HG03432 (cell line): ENCODE measurements at regions not wholly inside any gene's neighbourhood (a gene's known extent, or its start where the extent isn't known, plus 50 kb on each side); places are given as distances from the start of the nearest gene placed in this dataset.

ENCODE experiments used
- ATAC-seq: cut with Tn5 transposase; IDR thresholded peaks from one replicate; pipeline ENCODE4 v1.9.1; 2021; ENCODE audit warnings: mild to moderate bottlenecking, moderate library complexity; ENCODE audit not compliant: unreplicated experiment

DNA sequence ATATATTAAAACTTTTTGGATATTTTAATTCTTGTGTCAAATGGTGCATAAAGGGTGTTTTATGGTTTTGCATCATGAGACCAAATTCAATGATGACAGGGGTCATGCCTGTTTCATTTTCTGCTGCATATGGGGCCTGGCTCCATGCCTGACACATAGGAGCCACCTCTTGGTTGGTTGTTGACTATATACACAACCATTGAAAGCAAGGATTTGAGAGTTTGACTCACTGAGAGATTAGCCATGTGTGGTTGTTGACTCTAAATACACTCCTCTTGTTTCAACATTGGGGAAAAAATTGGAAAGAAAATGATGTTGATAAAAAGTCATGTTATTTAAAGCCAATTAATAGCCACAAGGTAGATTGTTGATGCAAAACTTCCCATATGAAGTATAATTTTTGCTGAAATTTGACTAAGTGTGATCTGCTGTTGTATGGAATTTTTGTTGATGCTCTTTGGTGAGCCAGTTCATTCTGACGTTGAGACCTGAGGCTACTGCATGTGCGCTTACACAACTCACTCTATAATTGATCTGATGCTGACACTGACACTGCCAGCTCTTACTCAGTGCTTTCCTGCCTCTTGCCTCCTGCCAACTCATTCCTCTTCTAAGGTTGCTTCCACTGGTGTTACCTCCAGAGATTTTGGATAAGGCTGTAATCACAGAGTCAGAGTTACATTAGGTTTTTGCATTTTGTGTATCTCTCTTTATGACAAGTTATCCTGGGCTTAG is 446.2 kb upstream of the SLC14A2 start:
- no peak for ATAC-seq

DNA sequence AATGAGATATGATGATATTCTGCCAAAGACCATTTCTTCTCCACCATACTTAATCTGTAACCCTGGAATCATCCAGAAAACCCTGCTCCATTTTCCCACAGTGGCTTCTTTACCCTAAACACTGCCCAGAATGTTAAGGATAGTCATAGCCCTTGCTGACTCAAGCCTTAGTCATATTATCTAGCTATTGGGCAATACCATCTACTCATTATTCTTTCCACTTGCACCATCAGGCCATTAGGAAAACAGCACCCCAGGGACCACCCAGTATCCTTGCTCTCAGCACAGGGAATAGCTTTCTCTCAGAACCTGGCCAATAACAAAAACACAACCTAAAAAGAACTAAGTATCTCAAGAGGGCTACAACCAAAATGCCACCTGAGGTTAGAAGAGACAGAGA is 445.7 kb upstream of the SLC14A2 start:
- ATAC-seq, result no peak

DNA sequence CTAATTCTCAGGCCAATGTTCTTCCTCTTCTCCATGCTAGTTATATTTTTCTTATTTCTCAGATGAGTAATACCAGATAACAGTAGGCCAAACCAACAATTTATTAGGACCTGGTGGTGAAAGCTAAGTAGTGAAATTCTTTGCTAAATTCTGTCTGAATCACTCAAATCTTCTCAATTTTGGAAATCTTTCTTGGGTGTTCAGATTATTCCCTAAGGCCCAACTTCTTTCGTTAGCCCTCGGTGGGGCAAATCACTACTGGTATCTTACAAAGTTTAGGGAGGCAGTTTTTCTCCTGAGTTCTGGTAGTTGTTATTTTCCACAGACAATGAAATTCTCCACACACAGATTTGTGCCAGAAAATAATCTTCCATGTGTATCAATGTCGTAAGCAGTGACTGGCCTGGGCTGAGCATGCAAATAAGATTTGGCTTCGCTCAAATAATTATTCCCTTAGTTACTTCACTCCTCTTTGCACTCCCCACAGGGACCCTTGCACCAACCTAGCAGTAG is 443.5 kb upstream of the SLC14A2 start:
- ATAC-seq, result no peak

DNA sequence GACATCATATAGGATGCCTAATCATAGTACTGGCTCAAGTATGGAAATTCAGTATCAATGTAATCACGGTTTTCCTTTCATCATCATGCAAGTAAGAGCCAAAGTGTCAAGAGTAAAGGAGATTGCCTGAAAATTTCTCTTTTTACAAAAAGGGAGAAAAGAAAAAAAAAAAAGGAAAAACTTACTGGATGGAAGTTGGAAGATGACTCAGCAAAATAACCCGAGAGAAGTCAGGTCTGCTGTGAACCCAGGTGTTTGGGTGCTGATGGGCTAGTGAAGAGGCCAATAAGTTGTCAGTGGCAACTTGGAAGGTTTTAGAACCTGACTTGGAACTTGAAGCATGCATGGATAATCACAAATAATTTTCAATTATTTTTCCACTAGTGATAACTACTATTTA is 441.9 kb upstream of the SLC14A2 start:
- ATAC-seq, result no peak

DNA sequence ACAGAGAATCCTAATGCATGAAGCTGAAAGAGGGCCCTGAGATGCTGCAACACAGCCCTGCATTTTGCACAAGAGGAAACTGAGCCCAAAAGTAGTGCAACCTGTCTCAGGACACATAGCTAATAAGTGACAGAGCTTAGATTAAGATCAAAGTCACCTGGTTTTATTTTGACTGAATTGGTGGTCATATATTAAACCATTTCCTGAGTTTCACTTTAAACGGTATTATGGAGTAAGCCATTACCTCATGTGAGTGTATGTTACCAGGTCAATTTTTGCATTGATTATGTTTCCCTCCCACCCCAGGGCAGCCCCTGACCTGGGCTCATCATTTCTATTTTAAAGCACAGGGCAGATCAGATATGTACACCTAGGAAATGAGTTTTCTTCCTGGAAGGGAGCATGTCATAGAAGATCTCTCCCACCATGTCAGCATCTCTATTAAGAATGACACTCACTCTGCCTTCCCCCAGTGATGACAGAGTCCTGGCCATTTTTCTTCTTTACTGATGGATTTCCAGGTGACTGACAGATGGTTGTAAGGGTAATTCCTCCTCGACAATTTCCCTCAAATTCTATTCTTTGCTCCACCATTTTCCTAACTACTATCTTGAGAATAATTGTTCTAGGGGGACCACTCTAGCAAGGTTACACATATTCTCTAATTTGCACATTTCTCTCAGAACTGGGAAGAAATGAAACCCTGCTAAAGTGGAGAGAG is 441.3 kb upstream of the SLC14A2 start:
- peak; percentile 76 for ATAC-seq

DNA sequence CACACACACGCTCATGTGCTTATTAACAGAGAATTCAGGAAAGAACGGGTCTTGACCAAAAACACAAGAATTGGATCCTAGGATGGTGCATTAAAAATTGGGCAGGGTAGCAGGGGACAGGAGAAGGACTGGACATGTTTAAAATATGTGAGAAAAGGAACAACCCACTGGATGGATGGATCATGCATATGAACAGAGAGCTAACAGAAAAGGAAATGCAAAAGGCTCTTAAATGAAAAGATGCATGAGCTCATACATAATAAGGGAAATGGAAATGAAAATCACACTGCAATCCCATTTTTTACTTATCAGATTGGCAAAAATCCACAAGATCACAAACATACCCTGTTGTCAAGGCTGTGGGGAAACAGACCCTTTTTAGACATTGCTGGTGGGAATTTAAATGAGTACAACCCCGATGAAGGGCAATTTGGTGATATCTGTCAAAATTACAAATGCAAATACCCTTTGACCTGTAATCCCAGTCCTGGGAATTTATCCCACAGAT is 440.6 kb upstream of the SLC14A2 start:
- ATAC-seq, result no peak

DNA sequence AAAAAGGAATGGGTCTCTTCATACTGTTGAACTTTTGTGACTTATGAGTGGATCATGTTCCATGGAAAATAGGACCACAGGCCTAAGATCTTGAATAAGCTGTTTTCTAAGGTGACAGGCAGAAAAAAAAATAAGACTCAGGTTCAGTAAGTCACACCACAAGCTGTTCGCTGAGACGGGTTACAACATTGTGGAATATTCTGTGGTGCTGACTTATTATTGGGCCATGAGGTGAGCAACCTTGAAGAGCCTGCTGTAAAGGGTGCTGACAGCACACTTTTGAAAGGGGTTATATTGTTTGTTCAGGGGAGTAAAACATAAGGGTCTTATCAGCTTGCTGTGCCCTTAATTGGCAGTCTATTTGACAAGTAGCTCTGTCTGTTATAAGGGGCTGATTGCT is 439.8 kb upstream of the SLC14A2 start:
- ATAC-seq, result no peak

DNA sequence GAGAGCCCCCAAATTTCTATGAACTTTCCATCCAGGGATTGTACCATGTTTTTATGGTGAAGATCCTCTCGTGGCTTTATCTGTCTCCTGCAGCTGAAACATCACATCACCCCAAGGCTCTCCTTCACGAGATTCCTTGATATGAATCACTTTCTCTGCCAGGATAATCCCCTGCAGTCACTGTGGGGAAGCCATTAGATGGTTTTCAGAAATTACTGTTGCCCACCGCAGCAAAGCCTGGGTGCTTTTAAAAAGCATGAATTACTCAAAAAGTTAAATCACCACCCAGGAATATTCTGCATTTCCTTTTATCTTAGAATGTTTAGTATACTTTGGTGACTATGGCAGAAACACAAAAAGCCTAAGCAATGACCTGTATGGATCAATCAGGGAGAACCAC is 428.4 kb upstream of the SLC14A2 start:
- ATAC-seq, result no peak

DNA sequence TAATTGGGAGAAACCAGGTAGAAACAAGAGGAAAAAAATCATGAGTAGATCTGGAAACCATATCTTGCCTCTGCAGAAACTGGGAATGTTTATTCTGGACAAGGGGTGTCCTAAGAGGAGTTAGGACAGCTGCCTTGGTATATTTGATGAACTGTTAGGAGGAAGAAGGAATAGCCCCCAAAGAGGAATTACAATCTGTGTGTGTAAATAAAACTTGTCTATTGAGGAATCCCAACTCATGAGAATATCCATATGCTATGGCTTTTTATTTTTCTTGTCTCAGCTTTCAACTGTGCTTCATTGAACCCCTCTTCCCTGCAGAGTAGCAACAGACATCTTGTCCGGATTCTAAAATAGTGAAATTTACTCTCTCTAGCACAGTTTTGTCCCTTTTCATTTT is 423.5 kb upstream of the SLC14A2 start:
- ATAC-seq, result no peak

DNA sequence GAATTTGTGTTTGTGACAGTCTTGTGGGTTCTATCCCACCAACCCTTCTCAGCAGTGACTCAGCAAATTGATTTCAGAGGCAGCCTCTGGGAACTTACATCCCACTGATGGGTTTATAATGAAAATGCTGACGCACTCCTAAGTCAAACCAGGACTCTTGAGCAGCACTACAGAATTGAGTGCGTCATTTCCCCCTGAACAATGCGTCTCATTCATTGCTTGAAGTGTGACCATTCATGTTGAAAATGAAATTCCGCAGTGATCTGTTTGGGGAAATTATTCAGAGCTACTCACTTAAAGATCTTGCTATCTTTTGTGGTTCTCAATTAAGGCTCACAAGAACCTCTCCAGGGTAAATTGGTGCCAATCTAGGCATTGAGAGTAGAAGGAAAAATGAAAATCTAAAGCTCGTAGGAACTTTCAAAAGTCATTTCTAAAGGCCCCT is 417.7 kb upstream of the SLC14A2 start:
- peak; percentile 99 for ATAC-seq

DNA sequence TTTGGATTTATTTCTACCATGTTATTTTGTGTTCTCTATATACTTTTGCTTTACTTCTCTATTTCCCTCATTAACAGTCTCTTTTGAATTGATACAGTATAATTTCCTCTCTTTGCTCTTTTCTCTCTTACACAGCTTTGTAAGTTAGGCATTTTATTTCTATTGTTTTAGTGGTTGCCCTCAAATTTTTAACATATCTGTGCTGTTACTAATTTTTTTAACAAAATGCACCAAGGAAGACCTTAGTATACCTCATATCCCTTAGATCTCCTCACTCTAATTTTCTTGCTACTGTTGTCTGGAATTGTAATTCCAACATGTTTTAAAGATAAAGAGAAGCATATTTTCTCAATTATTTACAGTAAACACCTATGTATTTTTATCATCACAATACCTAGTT is 416.8 kb upstream of the SLC14A2 start:
- ATAC-seq, result no peak

DNA sequence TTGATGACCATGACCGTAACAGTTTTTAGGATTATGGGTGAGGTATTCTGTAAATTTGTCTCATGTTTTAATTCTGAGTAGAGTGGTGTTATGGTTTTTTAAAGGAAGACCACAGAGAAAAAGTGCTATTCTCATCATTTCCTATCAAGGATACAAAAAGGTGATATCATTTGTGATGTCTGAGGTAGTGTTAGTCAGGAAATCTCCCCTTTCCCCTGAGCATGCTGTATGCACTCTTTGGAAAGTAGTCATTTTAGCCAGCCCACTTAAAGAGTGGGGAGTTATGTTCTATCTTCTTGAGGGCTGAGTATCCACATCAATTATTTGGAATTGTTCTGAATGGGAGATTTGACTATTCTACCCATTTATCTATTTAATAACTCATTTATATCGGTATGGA is 414.2 kb upstream of the SLC14A2 start:
- ATAC-seq, result no peak

DNA sequence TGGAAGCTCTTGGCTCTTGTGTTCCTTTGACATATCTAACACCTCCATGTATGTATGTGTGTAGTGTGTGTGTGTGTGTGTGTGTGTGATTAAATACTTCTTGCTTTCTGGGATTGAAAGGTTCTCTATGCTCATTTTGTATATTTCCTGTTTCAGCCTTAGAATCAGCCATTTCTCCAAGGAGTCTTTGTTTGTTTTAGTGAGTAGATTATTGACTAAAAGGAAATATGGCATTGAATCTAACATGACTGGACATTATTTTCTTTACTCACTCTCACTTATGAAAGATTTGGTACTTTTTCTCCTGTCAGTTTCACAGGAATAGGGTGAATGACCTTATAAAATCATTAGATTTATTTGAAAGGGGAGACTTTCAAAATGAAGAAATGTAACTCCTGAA is 413.8 kb upstream of the SLC14A2 start:
- no peak for ATAC-seq

DNA sequence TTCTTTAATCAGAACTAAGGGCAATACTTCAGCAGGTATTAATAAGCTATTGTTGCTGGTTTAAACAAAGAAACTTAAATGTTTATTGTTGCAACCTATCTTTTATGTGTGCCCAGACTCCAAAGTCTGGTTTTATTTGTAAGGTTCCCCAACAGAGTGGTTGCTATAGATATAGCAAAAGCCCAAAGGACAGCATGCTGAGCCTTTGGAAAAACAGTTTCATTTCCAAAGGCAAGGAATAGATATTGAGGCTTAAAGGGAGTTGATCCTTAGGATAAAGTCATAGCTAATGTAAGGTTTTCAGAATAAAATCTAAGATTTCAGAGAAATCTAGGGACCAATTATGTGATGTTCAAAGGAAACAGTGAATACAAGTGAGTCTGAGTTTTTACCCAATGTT is 413.2 kb upstream of the SLC14A2 start:
- no peak for ATAC-seq

DNA sequence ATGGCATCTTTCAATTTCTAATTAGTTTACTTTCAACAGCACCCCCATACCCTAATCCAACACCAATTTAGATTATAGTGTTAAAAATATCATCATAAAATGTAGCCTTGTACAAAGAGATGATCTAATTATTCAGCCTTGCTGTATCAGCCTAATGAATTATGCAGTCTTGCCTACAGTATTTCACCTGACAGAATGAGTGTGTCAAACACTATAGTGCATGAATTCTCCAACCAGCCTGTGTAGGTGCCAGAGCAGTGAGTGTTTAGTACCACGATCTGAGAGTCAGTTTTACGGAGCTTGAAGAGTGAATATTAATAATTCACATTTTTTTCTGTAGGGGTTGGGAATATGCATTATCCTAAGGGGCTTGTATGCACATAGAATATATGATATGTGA is 411.6 kb upstream of the SLC14A2 start:
- ATAC-seq, result no peak

DNA sequence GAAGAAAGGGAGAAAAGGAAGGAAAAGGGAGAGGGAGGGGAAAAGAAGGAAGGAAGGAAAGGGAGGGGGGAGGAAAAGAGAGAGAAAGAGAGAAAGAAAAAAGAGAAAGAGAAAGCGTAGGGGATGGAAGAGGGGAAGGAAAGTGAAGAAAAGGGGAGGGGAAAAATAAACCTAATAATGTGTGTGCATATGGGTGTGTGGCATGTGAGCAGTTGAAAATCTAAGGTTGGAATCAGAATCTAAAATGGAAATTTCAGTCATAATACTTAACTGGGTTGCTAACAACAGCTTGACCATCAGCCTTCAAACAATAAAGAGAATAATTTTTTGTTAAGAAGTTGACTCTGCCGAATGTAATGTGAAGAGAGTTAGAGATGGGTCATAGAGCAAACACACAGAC is 407.9 kb upstream of the SLC14A2 start:
- ATAC-seq, result no peak

DNA sequence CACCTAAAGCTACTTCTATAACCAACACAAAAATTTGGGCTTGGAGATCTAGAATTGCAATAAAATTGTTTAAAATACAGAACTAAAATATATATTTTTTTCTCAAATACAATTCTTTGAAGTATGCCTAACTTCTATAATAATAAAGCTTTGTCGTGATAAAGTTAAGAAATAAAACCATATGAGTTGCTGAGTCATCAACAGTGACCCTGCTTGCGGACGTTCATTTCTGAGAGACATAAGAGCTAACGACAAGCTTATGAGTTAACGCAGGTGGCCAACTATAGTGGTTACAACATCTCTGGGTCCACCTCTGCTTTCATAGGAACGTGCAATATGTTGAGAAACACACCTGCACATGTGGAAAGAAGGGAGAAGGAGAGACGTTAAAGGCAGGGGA is 407.1 kb upstream of the SLC14A2 start:
- no peak for ATAC-seq

DNA sequence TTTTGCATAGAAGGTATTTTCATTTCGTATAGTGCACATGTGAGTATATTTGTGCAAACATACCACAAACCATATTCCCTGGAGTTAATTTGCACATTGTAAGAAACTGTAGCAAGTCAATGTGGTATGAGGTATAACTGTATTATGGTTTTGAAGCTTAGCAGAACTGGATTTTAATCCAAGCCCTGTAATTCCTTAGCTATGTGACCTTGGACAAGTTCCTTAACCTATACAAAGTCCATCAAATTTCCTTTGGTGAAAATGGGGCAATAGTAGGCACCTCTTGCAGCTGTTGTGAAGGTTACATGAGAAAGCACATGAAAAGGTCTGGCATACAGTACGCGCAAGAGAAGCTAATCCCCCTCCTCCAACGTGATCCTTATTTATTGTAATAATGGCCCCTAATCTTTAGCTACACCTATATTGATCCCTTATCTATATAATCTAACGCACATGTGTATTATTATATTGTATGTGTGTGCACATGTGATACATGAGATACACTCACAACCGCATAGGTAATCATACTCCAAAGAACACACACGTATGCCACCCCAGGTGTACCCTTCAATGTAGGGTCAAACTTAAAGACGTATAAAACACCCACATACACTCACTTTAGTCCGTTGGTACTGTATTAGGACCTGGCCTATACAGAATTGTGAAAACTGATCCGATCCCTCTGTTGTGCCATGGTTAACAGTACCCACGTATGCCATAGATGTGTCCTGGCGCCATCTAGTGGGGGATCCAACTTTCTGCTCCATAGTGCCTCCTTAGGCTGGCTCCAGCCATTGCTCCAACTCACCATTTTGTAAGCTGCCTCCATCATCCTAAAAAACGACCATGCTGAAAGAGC is 402.9 kb upstream of the SLC14A2 start:
- ATAC-seq, result peak; percentile 99

DNA sequence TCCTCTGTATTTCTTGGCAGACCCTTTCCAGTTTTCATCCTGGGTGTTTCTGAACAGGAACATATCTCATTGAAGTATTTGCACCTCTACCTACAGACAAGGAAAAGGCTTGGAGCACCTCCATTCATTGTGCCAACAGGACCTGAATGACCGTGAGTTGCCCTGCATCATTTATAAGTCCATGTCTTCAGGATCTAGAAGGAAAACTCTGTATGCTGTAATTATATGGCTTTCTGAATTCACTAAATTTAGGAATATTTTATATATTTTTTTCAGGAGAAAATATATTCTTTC is 402.3 kb upstream of the SLC14A2 start:
- peak; percentile 8 for ATAC-seq

DNA sequence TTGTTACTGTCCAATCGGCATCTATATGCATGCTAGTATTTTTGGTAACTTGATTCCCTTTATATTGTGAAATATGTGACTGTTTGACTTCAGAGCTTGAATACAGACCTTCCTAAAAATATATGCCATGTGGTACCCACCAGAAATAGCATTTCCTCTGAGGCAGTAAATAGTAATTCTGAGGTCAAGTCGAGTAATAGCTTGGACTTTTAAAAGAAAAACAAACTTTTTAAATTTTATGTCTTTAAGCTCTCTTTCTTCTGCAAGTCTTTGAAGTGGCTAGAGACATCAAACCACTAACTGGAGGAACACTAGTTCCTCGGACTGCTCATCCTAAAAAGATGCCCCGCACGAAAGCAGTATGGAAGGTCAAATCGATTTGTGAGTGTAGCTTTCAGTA is 396.8 kb upstream of the SLC14A2 start:
- ATAC-seq, result no peak

DNA sequence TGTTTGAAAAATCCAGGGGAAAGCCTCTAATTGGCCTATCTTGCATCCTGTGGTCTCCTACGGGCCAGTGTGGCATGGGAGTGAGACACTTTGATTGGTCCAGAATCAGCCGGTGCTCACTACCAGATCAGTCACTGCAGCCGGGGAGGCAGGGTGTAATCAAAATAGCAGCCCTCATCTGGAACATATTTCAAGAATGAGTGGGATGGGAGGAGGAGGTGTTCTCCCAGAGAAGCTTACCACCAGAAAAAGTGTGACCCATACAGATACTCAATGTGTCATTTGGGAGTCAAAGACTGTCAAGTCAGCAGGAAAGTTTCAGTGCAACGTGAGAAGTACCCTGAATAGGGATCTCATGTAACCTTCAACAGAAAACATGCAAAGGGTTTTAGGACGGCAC is 393.9 kb upstream of the SLC14A2 start:
- no peak for ATAC-seq

DNA sequence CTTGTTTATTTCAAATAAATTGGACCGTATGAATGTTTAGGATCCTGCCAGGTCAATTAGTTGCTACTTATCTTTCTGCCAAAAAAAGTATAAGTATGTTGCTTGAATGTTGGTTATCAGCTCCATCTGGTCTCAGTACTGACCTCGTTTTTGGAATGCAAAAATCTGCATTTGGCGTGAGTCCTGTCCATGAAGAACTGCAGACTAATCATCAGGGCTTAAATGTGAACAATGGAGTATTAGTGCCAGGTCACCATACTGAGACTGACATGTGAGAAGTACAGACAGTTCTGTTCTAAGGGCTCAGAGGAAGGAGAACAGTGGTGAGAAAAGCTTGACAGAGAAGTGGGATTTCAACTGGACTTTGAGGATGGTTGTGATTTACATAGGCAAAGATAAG is 393.1 kb upstream of the SLC14A2 start:
- ATAC-seq, result no peak
